ENCODE measurements at regions not wholly inside any gene's neighbourhood (a gene's known extent, or its start where the extent isn't known, plus 50 kb on each side); places are given as distances from the start of the nearest gene placed in this dataset.

DNA sequence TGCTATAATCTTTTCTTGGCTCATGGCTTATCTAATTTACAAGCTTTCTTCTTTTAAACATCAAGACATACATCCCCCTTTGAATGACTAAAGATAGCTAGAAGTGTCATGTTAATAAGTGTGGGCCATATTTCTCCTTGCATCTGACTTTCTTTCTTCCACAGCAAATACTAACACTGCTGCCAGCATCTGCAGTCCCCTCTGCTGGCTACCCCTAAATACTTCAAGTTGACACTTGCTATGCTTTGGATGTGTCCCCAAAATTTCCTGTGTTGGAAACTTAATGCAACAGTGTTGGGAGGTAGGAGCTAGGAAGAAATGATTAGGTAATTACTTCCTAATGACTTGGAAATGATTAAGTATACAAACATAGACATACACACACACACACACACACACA, 459.0 kb upstream of the ST8SIA4 start:
- DNase-seq (no peak), ATAC-seq (no peak)
- Histone ChIP-seq H3K27ac (ENCODE audit: low read length) (no peak overlapping the region), H3F3A (ENCODE audit: low read length, unreplicated experiment) (no peaks in the 10 kb centered on the region), H3K79me2 (ENCODE audit: low read length) (no peaks in the 10 kb centered on the region), H3K9me3 (ENCODE audit: low read length) (no peaks in the 10 kb centered on the region), H3K4me1 (ENCODE audit: insufficient read depth, low read length) (no peaks in the 10 kb centered on the region), H4K20me1 (ENCODE audit: low read length) (no peaks in the 10 kb centered on the region), H3K9me2 (replicated peaks; ENCODE audit: low read length) (no peaks in the 10 kb centered on the region), H3K27me3 (ENCODE audit: low read length) (no peaks in the 10 kb centered on the region), H3K9ac (ENCODE audit: low read length) (no peak overlapping the region), H2AFZ (ENCODE audit: low read length) (no peak overlapping the region), H3K36me3 (ENCODE audit: low read depth, low read length) (no peaks in the 10 kb centered on the region), H3K4me3 (ENCODE audit: low read length) (no peak overlapping the region), H3K4me2 (ENCODE audit: low read length) (no peak overlapping the region)
- TF ChIP-seq EZH2 (IDR thresholded peaks at IDR 0.05; ENCODE audit: low read length, unreplicated experiment), result no peak
- TF ChIP-seq, protein P1, sequence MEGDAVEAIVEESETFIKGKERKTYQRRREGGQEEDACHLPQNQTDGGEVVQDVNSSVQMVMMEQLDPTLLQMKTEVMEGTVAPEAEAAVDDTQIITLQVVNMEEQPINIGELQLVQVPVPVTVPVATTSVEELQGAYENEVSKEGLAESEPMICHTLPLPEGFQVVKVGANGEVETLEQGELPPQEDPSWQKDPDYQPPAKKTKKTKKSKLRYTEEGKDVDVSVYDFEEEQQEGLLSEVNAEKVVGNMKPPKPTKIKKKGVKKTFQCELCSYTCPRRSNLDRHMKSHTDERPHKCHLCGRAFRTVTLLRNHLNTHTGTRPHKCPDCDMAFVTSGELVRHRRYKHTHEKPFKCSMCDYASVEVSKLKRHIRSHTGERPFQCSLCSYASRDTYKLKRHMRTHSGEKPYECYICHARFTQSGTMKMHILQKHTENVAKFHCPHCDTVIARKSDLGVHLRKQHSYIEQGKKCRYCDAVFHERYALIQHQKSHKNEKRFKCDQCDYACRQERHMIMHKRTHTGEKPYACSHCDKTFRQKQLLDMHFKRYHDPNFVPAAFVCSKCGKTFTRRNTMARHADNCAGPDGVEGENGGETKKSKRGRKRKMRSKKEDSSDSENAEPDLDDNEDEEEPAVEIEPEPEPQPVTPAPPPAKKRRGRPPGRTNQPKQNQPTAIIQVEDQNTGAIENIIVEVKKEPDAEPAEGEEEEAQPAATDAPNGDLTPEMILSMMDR (conservative IDR thresholded peaks at IDR 0.05; ENCODE audit: low read depth, low read length), result no peak
- TF ChIP-seq EZH2phosphoT487 (IDR thresholded peaks at IDR 0.05; ENCODE audit: borderline replicate concordance, low read length), result no peak
- intact Hi-C loops (cut with micrococcal nuclease), result no loop called here
- no TSS peak for BruUV-seq (replicated peaks)
- POLR2A ChIA-PET (ENCODE audit: unreplicated experiment), result interaction anchor here (0.6 kb wide), 1 partner anchor 134 kb away, joined by 7 read pairs; no protein-coding TSS in a partner anchor
- CTCF ChIA-PET, result interaction anchor here (0.7 kb wide), 1 partner anchor 628 kb away, joined by 4 read pairs; no protein-coding TSS in a partner anchor

DNA sequence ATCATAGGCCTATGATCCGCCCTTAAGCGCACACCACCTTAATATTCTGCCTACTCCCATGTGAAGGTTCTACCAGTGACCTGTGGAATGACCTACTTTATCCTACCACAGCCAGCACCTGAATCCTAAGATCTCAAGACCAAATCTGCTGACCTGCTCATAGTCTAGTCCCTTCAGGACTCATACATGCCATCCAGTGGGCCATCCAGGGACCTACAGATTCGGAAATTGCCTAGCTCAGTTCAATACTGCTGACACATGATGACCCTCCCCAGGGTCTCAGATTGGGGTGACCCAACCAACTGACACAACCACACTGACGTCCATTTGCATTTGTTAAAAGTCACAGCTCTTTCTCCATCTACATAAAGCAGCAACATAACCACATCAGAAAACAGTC, 443.8 kb upstream of the ST8SIA4 start:
- CTCF ChIA-PET, result no interaction called here
- DNase-seq (no peak), ATAC-seq (no peak)
- H3K79me2 ChIP-seq (ENCODE audit: low read length), result no peaks in the 10 kb centered on the region
- no peaks in the 10 kb centered on the region for H3K9me2 ChIP-seq (replicated peaks; ENCODE audit: low read length)
- no peak overlapping the region for H3K27ac ChIP-seq (ENCODE audit: low read length)
- no peak for TF ChIP-seq EZH2 (IDR thresholded peaks at IDR 0.05; ENCODE audit: low read length, unreplicated experiment)
- TF ChIP-seq EZH2phosphoT487 (IDR thresholded peaks at IDR 0.05; ENCODE audit: borderline replicate concordance, low read length), result no peak
- TF ChIP-seq, protein P1 (conservative IDR thresholded peaks at IDR 0.05; ENCODE audit: low read depth, low read length), result no peak
- POLR2A ChIA-PET (ENCODE audit: unreplicated experiment), result no interaction called here
- intact Hi-C loops (cut with micrococcal nuclease), result no loop called here
- no peaks in the 10 kb centered on the region for H3K27me3 ChIP-seq (ENCODE audit: low read length)
- H4K20me1 ChIP-seq (ENCODE audit: low read length), result no peaks in the 10 kb centered on the region
- no peaks in the 10 kb centered on the region for H3K4me1 ChIP-seq (ENCODE audit: insufficient read depth, low read length)
- no peaks in the 10 kb centered on the region for H3K36me3 ChIP-seq (ENCODE audit: low read depth, low read length)
- H2AFZ ChIP-seq (ENCODE audit: low read length), result no peak overlapping the region
- H3K9me3 ChIP-seq (ENCODE audit: low read length), result no peaks in the 10 kb centered on the region
- H3F3A ChIP-seq (ENCODE audit: low read length, unreplicated experiment), result no peaks in the 10 kb centered on the region
- no peak overlapping the region for H3K9ac ChIP-seq (ENCODE audit: low read length)
- BruUV-seq (replicated peaks), result no TSS peak
- H3K4me2 ChIP-seq (ENCODE audit: low read length), result no peak overlapping the region
- no peak overlapping the region for H3K4me3 ChIP-seq (ENCODE audit: low read length)

DNA sequence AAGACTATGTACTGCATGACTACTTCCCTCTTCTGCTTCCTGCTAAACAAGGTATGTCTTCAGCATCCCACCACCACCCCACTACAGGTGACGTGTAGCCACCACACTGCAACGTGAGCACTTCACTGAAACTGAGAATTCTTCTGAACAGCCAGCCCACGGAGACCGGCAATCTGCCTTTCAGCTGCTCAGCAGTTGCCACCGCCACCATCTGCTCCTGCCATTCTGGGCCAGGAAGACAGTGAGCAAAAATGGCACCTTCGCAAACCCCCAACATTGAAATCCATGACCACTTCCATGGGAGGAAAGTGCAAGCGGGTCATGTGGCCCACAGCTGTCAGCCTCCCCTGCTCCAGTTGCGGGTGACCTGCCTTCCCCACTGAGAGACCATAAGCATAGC, 443.4 kb upstream of the ST8SIA4 start:
- POLR2A ChIA-PET (ENCODE audit: unreplicated experiment), result no interaction called here
- H3K27me3 ChIP-seq (ENCODE audit: low read length), result no peaks in the 10 kb centered on the region
- no peak for TF ChIP-seq EZH2phosphoT487 (IDR thresholded peaks at IDR 0.05; ENCODE audit: borderline replicate concordance, low read length)
- TF ChIP-seq EZH2 (IDR thresholded peaks at IDR 0.05; ENCODE audit: low read length, unreplicated experiment), result no peak
- TF ChIP-seq, protein P1 (conservative IDR thresholded peaks at IDR 0.05; ENCODE audit: low read depth, low read length), result no peak
- no peaks in the 10 kb centered on the region for H3K9me3 ChIP-seq (ENCODE audit: low read length)
- DNase-seq (no peak), ATAC-seq (no peak)
- no peak overlapping the region for H3K9ac ChIP-seq (ENCODE audit: low read length)
- H3K9me2 ChIP-seq (replicated peaks; ENCODE audit: low read length), result no peaks in the 10 kb centered on the region
- H2AFZ ChIP-seq (ENCODE audit: low read length), result no peak overlapping the region
- H3K27ac ChIP-seq (ENCODE audit: low read length), result no peak overlapping the region
- no peak overlapping the region for H3K4me3 ChIP-seq (ENCODE audit: low read length)
- BruUV-seq (replicated peaks), result no TSS peak
- no peaks in the 10 kb centered on the region for H3K36me3 ChIP-seq (ENCODE audit: low read depth, low read length)
- H4K20me1 ChIP-seq (ENCODE audit: low read length), result no peaks in the 10 kb centered on the region
- intact Hi-C loops (cut with micrococcal nuclease), result no loop called here
- H3F3A ChIP-seq (ENCODE audit: low read length, unreplicated experiment), result no peaks in the 10 kb centered on the region
- H3K4me1 ChIP-seq (ENCODE audit: insufficient read depth, low read length), result no peaks in the 10 kb centered on the region
- CTCF ChIA-PET, result no interaction called here
- H3K79me2 ChIP-seq (ENCODE audit: low read length), result no peaks in the 10 kb centered on the region
- H3K4me2 ChIP-seq (ENCODE audit: low read length), result no peak overlapping the region

All from PC-3 (cell line).